ENCODE measurements at regions not wholly inside any gene's neighbourhood (a gene's known extent, or its start where the extent isn't known, plus 50 kb on each side); places are given as distances from the start of the nearest gene placed in this dataset.

DNA sequence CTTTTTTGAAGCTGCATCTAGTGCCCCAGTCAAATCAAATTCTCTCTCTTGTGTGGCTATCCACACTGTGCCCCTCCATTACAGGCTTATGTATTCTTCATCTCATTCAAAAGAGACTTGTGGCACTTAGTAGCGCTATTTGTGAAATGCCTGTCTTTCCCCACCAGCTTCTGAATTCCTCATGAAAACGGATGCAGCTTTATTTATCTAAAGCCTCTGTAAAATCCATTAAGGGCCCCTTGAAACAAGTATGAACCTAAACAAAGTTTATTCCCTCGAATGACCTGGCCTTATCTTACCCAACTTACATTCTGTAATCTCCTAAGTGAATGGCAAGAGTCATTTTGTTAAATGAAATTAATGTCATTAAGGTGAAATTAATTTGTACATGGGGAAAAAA is 417.4 kb upstream of the PIK3C3 start:
- DNase-seq, result no peak

DNA sequence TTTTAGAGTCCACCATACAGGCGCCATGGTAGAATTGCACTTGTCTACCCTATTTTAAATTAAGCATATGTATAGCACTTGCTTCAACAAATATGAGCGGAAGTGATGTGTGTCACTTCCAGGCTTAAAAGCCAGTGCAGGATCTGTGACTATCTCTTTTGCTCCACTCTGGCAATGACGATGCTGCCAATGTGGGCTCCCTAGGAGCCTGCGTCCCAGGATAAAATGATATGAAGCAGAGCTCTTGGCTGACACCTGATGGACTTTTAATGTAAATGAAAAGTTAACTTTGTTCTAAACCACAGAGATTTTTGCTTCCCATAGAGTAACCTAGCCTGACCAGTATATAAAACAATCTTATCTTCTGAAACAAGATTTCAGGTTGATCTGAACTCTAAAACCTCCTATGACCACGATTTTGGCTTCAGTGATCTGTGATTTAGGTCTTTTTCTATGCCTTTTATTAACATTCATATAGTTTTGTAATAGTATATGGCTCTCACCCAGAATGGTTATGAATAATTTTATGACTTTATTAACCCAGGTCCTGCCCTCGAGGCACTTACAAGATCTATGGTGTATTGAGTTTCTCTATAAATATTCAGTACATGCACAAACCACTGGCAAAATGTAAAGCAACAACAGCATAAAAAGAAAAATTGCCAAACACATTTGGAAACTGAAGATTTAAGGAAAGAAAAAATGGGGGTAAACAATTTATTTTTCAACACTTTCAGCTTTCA is 422.5 kb upstream of the PIK3C3 start:
- DNase-seq, result no peak

DNA sequence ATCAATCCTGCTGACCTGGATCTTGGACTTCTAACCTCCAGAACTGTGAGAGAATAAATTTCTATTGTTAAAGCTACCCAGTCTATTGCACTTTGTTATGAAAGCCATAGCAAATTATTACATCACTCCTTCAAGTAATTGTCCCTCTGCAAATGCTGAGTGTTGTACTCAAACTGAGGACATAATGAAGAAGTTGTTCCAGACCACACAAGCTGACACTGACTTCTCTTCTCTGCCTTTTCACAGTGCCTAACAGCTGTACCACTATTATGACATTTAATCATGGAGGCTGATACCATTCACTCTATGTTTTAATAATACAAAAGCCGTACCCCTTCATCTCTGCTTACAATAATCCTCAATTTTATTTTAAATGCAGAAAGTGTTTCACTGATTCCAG is 424.1 kb upstream of the PIK3C3 start:
- DNase-seq, result no peak

DNA sequence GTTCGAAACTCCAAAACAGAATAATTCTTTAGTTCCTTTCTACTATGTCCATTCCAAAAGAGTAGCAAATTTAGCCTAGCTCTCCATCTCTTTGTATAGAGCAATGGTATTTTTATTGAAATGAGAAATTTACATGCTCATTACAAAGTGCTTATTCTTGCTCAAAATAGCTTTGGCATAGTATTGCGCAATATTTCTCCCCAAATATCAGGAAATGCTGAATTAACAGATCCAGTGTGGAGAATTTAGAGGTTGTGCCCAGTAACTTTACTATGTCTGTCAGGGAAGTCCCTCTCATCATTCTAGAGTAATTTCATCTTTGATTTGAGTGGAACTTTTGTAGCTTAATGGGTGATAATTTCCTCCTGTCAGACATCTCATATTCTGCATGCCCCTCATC is 425.9 kb upstream of the PIK3C3 start:
- DNase-seq, result no peak

DNA sequence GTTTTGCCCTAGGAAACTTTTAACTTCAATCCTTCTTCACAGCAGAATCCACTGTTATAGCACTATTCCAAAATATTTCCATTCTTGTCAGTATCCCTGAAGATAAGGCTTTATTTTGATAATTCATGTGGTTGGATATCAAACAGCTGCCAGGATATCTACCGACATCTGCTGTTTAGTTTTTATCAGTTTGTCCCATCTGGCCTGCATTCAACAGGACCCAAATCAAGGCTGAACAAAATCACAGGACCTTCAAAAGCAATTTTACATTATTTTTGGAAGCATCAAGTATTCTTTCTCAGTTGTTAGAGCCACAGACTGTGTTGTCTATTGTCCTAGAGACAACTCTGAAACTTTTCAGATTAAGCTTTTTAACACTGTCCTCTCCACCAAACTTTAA is 429.0 kb upstream of the PIK3C3 start:
- no peak for DNase-seq

DNA sequence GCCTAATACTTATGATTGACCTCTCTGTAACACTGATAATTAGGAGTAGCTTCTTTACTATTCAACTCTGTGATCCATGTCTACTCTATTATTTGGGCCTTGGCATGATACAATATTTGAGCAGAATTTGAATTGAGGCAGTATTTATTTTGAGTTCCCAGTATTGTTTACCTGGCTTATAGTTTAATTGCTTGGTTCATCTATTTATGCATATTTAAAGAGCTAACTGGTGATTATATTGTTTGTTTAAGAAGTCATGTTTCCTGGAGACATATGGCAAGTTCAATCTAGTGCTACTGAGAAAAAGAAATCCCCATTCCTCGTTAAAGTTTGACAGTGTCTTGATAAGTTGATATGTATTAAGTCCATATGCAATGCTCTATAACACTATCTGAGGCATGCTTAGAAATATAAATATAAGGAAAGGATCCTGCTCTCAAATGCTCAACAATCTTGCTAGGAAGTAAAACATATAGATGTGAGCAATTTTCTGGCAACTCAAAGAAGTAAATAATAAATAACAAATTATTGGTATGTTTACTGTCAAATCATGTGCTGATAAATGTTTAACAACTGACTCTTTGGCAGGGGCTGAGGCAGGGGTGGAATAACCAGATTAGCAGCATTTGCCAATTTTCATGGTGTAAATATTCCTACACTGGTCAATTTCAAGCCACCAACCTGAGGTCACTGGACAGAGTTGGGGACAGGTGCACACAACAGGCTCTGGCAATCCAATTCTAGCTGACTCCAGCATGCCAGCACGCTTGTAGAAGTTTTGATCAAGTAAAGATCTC is 430.2 kb upstream of the PIK3C3 start:
- no peak for DNase-seq

DNA sequence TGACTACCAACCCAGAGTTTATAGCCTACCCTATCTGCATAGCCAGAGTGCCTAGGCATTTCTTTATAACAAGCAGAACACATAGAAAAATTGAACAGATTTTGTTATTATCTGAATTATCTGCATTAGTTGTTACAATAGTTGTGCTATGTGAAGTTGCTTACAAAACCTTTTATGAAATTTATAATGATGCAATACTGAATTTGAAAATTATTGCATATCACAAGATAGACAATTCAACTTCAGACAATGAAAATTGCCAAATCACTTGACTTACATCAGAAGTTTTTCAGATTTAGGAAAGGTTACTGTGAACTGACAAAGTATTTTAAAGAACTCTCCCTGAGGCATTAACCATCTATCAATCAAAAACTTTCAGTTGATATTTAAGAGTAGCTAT is 437.9 kb upstream of the PIK3C3 start:
- no peak for DNase-seq

DNA sequence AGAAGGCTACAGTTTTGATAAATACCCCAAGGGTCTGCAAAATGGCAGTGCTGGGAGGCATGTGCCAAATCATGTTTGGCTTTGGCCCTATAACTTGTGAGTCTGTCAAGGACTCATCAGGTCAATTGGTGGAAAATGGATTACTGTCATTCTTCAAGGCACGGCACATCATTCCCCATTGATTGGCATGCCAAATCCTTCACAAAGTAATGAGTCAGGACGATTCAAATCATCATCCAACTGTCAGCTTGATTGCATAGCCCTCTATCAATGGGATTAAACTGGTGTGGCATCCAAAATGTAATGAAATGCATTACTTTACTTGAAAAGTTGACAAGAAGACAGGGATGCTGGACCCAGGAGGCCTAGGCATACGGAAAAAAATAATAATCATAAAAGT is 441.6 kb upstream of the PIK3C3 start:
- DNase-seq, result no peak

DNA sequence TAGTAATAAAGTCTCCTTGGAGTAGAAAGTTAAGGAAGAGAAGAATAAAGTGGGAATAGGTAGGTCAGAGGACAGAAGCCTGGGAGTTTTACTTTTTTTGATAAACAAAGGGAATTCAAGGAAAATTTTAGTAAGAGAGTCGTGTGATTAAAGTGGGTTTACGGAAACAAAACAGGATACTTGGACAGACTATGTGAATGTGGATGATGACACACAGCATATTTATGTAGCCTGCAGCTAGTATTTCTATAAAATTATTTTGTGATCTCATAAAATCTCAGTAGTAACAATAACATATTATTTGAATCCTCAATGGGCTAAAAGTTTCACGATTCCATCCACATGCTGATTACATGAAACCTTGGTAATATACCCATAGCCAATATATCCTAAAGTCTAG is 450.7 kb upstream of the PIK3C3 start:
- no peak for DNase-seq

DNA sequence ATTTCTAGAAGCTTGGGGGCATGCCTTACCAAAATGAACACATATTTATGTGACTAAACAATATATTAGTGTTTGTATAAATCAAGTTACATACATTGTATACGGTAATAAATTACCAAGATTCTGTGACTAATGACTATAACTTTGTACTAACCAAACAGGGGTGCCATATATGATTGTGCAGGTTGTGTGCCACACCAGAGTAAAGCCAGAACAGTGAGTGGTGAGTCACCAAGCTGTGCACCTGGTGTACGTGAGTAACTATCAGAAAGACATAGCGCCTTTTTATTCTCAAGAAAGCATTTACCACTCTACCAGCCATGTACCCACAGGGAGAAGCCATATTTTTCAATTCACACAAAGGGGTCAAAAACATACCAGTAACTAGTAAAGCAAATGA is 453.2 kb upstream of the PIK3C3 start:
- no peak for DNase-seq

DNA sequence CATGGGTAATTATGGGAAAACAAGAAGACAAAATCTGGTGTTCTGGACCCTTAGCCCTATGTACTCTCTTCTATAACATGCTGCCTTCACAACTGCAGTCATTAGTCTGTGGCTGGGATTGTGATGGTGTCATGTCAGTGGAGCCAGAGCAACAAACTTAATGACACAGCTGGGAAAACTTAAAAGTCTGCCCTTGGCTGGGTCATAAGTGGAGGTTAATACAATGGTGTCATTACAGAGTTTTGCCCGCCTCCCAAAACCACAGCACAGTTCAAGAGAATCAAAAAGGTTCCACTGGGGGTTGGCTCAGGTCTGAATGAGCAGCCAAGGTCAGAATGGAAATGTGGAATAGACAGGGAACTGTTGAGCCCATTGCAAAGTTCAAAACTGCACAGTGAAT is 455.7 kb upstream of the PIK3C3 start:
- DNase-seq, result no peak

DNA sequence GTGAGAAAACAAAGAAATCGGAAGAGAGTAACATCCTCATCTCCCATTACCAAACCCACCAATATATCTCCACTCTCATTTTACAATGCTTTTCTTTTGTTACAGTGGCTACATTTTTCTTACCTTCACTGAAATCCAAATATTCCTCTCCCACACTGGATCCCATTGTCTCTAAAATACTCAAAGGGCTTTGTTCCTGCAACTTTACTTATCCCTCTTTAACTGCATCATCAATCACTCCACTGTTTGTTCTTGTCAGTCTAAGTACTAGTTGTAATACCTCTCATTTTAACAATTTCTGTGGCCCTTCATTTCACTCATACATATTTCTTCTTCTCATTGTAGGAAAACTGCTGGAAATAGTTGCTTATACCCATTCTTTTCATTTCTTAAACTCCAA is 464.2 kb upstream of the PIK3C3 start:
- DNase-seq, result no peak

DNA sequence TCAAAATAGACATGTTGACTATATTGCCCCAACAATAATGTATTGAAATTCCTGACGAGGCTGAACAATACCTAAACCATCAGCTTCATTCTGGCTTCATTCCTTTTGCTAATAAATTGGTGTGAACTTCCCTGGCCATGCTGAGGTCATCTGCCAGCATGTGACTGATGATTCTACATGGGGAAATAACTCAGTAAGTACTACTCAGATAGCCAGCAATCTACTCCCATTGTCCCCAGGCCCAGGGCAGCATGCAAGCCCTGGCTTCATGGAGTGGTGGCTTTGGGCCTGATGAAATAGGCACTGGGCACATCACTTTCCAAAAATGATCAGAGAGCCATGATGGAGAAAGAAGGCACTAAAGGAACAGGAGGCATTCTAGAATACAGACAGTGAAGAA is 468.5 kb upstream of the PIK3C3 start:
- DNase-seq, result no peak

DNA sequence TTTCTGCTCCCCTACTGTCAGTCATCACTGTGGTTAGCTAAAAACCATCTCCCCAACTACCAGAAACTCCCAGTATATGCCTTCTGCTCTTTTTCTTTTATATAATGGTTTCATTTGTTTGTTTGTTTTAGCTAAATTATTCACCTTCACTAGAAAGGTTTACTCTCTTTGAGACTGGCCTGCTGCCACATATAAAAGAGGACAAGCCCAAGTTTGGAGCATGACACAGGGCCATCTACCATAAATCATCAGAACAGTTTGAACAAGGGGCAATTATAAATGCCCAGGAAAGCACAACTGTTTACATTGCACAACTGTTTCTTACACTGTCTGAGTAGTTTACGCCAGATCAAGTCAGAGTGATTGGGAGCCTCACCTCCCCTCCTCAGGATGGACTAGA is 471.0 kb upstream of the PIK3C3 start:
- no peak for DNase-seq

DNA sequence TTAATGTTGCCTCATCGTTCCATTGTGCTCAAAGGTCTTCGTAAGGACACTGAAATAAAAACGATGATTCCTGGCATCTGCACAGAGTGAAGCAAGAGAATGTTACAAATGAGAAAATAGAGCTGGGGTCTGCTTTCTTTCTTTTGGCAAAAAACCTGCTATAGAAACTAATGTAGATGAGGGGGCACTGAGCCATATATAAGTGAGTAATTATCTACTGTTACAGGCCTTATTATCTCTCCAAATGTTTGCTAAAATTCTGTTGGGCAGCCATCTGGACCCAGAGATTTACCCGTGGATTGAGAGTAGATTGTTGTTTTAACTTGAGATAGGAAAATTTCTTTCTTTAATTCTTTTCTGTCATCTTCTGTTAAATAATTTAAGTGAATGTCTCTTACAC is 472.5 kb upstream of the PIK3C3 start:
- DNase-seq, result no peak

DNA sequence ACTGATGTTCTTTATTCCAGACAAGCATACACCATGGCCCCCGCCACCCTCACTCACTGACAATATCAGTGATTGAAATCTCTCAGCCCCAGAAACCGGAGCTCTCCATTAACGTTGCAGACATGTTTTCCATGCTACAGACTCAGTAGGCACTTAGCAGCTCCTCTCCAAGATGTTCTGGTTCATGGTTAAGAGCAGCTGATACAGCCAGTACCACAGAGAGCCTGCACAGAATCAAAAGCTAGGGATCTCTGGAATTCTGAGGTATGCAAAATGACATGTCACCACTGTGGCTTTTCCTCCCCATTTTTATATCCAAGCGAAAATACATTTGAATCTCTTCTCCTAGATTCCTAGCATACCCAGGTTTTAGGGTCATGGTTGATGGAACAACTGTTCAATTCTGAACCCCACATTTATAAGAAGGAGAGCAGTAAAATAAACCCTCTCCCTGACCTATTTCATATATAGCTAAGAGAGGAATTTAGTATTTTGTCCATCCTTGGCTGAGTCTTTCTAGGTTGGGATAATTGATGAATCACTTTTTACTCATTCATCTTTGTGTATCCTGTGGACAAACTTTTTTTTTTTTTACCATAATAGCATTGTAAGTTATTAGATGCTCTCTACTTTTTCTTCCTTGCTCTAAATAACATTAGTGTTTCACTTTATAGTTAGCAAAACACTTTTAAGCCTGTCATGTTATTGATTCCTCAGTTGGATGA is 488.4 kb upstream of the PIK3C3 start:
- no peak for DNase-seq

DNA sequence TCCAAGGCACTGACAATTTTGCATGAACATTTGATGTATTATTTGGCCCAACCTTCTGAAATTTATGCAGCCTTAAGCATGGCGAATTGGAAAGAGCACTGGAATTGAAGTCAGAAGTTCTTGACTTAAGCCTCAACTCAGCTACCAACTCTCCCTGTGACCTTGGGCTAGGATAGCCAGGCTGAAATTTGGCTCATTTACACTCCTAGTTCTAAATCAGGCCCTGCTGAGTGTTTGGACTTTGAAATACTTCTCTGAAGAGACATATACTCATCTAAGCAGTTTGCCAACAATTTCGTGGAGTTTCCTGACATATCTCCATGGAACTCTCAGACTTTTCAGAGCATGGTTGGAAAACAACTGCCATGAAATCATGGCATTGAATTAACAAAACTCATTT is 489.6 kb upstream of the PIK3C3 start:
- DNase-seq, result no peak

DNA sequence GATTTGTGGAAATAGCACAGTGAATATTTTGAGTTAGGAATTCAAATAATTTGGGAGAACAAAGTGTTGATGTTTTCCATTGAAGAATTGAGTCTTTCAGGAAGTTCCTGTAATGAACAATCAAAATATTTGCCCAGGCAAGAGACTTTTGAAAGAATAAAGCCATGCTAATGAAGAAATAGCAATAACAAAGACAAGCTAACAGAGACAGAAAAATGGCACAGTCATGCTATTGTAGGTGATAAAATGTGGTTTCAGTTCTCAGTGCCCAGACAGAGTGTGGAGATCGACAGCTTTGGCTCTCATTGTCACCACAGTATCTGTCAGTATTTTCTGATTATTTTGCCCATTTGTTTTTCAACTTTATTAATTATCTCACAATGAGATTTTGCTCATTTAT is 490.8 kb upstream of the PIK3C3 start:
- no peak for DNase-seq

DNA sequence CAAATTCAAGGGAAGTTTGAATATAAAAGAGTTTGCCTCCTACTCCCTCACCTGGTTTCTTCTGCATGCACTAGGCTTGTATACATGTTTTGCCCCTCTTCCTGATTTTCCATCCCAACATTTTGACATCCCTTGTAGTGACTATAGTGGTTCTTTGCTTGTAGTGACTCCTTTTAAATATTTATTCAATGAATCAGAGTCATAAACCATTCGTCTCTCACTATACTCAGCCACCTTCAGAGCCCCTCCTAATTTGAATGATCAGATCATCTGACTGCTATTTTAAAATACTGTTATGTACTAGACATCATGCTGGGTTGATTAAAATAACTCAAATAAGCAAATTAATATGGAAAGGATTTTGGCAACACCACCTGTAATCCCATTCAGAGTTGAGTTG is 492.1 kb upstream of the PIK3C3 start:
- DNase-seq, result no peak

DNA sequence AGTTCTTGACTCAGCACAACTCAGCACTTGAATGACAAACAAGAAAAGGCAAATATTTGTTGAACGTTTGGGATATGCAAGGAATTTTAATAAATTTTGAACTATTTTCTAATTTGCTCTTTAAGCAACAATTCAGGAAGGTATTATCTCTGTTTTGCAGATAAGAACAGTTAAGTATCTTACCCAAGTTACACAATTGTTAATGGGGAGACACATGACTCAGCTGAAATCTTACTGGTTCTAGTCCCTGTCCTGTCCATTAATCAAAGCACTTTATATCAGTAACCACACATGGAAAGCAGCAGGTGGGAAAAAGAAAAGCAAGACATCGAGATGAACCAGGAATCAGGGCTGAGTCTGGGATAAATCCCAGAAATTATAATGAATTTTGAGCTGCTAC is 493.9 kb upstream of the PIK3C3 start:
- DNase-seq, result no peak

DNA sequence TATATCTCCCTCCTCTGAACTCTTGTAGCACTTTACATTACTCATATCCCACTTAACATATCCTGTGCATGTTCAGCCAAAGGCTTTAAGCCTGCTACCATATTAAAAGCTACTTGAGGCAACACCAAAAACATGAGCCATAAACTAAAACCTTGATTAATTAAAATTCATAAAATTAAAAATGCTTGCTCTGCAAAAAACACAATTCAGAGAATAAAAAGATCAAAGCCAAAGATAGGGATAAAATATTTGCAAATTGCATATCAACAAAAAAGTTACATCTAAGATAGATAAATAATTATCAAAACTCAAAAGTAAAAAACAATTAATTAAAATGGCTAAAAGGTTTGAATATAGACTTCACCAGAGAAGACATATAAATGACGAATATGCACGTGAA is 495.4 kb upstream of the PIK3C3 start:
- DNase-seq, result no peak

DNA sequence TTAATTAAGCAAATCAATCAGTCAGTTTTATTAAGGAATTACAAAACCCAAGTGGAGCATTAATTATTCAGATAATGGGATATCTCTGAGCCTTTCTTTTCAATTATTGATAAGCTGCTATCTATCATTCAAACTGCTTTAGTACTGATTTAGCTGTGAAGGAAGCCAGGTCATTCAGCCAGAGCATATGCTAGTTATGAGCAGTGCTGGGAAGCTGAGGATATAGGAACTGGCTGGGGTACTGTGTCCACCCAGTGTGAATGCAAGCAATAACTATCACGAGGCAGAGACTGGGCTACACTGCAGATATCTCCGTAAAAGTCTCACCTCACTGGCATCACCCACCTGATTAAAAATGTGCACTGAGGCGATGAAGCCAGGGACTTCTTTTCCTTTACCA is 496.7 kb upstream of the PIK3C3 start:
- peak in 1 of 2 experiments; percentile 12 for DNase-seq

DNA sequence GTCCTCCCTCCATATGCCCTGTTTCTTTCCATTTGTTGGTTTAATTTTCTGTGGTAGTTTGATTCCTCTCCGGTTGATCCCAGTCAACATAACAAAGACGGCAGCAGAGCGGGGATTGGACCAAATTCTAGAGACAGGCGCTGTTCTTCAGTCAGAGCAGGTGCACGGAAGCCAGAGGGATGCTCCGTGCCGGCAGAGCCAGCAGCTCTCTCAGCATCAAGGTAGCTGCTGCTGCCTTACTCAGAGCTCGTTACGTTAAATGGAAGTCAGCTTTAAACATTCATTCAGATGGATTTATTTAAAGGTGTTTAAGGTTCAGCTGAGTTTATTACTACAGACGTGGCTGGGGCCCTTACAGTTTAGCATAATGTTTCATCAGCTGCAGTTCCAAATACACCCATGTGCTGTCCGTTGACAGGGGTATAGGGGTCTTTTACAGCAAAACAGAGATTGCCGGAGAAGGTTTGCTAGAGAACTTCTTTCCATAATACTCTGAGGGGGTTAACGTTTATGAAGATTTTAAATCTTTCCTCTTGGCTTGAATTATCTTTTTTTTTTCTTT is 497.2 kb upstream of the PIK3C3 start:
- peak; percentile 51 to 78 for DNase-seq

DNA sequence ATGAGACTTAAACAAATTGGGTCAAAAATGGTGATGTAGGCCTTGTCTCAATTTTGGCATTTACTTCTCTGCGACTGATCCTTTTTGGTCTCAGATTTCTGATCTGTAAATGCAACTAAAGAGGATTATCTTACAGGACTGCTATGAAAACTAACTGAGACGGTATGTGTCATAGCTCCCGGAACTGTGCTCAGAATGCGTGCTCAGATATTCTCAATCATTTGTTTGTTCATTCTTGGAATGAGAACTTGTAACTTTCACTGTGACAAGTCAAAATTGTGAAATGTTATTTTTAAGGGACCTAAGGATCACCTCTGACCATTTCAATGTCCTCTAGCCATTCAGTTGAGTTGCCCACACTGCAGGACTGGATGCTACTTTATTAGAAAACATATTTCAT is 498.2 kb upstream of the PIK3C3 start:
- DNase-seq, result no peak
